Tibial nerve (tissue), 3 donors: ENCODE measurements at regions not wholly inside any gene's neighbourhood (a gene's known extent, or its start where the extent isn't known, plus 50 kb on each side); places are given as distances from the start of the nearest gene placed in this dataset.

Source experiments
- CTCF ChIP-seq, 5 experiments: fragments of 200-600 bp in 3 of 5; fragments of 450-650 bp in 2 of 5; sonication (generic) in 3 of 5; IDR thresholded peaks; one replicate each; pipeline ENCODE4 v1.5.1; 2016 to 2019; ENCODE audit warnings: antibody characterized with exemption in 5 of 5, mild to moderate bottlenecking in 3 of 5, moderate library complexity in 2 of 5
- POLR2A ChIP-seq, 2 donors: fragments of 450-650 bp; IDR thresholded peaks; one replicate each; pipeline ENCODE4 v1.6.1; 2017; ENCODE audit warnings: antibody characterized with exemption in 2 of 2, mild to moderate bottlenecking in 2 of 2, moderate library complexity in 2 of 2

GRCh38 chr3:146800484-146800883, 195.3 kb upstream of the PLSCR5 start:
- no peak for TF ChIP-seq CTCF (IDR thresholded peaks at IDR 0.05)
- no peak for TF ChIP-seq POLR2A (IDR thresholded peaks at IDR 0.05)
